ENCODE measurements at regions not wholly inside any gene's neighbourhood (a gene's known extent, or its start where the extent isn't known, plus 50 kb on each side); places are given as distances from the start of the nearest gene placed in this dataset.

GRCh38 chr11:116689413-116690127, 83.2 kb downstream of the BUD13 start:
- no peak for TF ChIP-seq CTCF (conservative IDR thresholded peaks at IDR 0.05; ENCODE audit: control insufficient read depth, insufficient read depth, low read depth, low read length)
- no peak for DNase-seq (ENCODE audit: low read depth)

GRCh38 chr11:116688202-116688540, 84.6 kb downstream of the BUD13 start:
- no peak for TF ChIP-seq CTCF (conservative IDR thresholded peaks at IDR 0.05; ENCODE audit: control insufficient read depth, insufficient read depth, low read depth, low read length)
- DNase-seq (ENCODE audit: low read depth): no peak
- H3K4me3 ChIP-seq (ENCODE audit: control insufficient read depth, low read depth, low read length): no peak overlapping the region

More at GRCh38 chr11:116689413-116690127, 83.2 kb downstream of the BUD13 start:
- H3K4me3 ChIP-seq (ENCODE audit: control insufficient read depth, low read depth, low read length): no peak overlapping the region

DNA sequence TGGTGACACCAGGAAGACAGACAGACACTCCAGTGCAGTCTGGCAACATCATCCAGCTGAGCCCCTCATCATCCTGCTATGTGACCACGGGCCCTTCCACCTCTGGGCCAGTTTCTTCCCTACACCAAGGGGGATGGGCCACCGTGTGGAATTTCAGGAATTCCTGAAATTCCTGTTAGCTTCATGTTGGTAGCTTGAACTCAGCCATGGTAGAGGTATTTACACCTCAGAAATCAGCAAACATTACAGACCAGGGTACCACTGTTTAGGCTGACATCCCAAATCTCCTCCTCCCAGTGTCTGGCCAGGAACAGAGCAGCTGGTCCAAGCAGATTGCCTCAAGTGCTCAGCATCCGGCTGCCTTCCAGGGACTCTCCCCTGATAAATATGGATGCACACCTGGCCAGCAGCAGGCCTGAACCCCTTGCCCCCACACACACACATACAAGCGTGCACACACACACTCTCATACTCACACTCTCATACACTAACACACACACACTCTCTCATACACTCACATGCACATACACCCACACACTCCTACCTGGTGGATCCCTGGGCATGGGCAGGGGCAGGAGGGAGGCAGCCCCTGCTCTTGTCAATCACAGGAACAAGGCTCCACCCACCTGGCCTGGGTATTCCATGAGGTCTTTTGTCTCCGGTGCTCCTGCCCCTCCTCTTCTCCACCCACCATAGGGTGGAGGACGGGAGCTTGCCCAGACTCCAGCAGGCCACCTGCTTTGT, 85.2 kb downstream of the BUD13 start:
- DNase-seq (ENCODE audit: low read depth): no peak
- TF ChIP-seq CTCF (conservative IDR thresholded peaks at IDR 0.05; ENCODE audit: control insufficient read depth, insufficient read depth, low read depth, low read length): no peak
- no peak overlapping the region for H3K4me3 ChIP-seq (ENCODE audit: control insufficient read depth, low read depth, low read length)

GRCh38 chr11:116686866-116687265, 85.9 kb downstream of the BUD13 start:
- no peak overlapping the region for H3K4me3 ChIP-seq (ENCODE audit: control insufficient read depth, low read depth, low read length)
- no peak for DNase-seq (ENCODE audit: low read depth)
- TF ChIP-seq CTCF (conservative IDR thresholded peaks at IDR 0.05; ENCODE audit: control insufficient read depth, insufficient read depth, low read depth, low read length): no peak

DNA sequence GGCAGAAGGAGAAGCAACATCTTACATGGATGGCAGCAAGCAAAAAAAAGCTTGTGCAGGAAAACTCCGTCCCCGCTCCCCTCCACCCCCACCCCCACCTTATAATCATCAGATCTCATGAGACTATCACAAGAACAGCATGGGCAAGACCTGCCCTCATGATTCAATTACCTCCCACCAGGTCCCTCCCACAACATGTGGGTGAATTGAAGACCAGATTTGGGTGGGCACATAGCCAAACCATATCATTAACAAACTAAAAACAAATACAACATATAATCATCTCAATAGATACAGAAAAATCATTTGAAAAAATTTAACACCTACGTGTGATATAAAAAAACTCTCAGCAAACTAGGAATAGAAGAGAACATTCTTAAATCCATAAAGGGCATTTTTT, 88.8 kb downstream of the BUD13 start:
- TF ChIP-seq CTCF (conservative IDR thresholded peaks at IDR 0.05; ENCODE audit: control insufficient read depth, insufficient read depth, low read depth, low read length): no peak
- no peak overlapping the region for H3K4me3 ChIP-seq (ENCODE audit: control insufficient read depth, low read depth, low read length)
- no peak for DNase-seq (ENCODE audit: low read depth)

DNA sequence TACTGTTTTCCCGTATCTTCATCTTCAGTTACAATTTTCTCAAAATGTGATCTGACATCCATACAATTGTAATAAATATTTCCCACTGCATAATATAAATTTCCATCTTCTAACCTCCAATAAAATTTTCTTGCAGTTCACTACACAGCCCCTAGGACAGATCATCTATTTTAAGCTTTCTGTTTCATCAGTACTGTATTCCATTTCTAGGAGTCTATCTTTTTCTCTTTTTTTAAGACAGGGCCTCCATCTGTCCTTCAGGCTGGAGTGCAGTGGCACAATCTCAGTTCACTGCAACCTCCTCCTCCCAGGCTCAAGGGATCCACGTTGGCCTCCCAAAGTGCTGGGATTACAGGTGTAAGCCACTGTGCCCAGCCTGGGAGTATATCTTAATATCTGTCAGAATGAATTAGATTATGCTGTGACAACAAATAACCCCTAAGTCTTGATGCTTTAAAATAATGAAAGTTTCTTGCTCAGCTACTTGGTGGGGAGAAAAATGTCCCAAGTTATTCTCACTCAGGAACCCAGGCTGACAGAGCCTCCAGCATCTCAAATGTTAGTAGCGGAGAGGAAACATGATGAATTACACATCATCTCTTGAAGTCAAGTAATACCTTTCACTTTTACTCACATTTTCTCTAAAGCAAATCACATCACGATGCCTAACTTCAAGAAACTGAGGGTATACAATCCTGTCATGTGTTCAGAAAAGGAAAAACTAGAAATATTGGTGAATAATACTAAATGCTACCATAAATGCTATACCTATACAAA, 92.2 kb downstream of the BUD13 start:
- no peak overlapping the region for H3K4me3 ChIP-seq (ENCODE audit: control insufficient read depth, low read depth, low read length)
- no peak for TF ChIP-seq CTCF (conservative IDR thresholded peaks at IDR 0.05; ENCODE audit: control insufficient read depth, insufficient read depth, low read depth, low read length)
- no peak for DNase-seq (ENCODE audit: low read depth)

Data from fibroblast of mammary gland (primary cell).